Cardiac muscle cell (in vitro differentiated cells and primary cell): ENCODE measurements at regions not wholly inside any gene's neighbourhood (a gene's known extent, or its start where the extent isn't known, plus 50 kb on each side); places are given as distances from the start of the nearest gene placed in this dataset.

Experiments used
- DNase-seq, 2 donors: peaks; one replicate each; pipeline versions ENCODE4 v3.0.0 to v3.0.0-alpha.2; 2010 to 2017; ENCODE audit warnings: low read depth in 1 of 2, low spot score in 1 of 2
- H3K27ac ChIP-seq: fragments of 200-600 bp; sonication (generic); 2 replicates; pipeline ENCODE4 v1.5.1; 2016
- H3K27me3 ChIP-seq: fragments of 200-600 bp; sonication (generic); 2 replicates; pipeline ENCODE4 v1.6.0; 2016; ENCODE audit warnings: control low read depth
- H3K36me3 ChIP-seq: fragments of 200-600 bp; sonication (generic); 2 replicates; pipeline ENCODE4 v1.5.1; 2016; ENCODE audit warnings: control low read depth
- H3K4me1 ChIP-seq: fragments of 200-600 bp; sonication (generic); 2 replicates; pipeline ENCODE4 v1.8.1; 2017; ENCODE audit warnings: low read depth, mild to moderate bottlenecking, mixed run types
- H3K4me3 ChIP-seq: fragments of 200-600 bp; sonication (generic); 2 replicates; pipeline ENCODE4 v1.5.1; 2016; ENCODE audit warnings: mild to moderate bottlenecking
- H3K9me3 ChIP-seq: fragments of 200-600 bp; sonication (generic); 2 replicates; pipeline ENCODE4 v1.5.1; 2017; ENCODE audit warnings: low read depth, mild to moderate bottlenecking, control low read depth
- TF ChIP-seq, protein P1 (sequence below): IDR thresholded peaks from 2 replicates; pipeline ENCODE4 v1.5.1; 2012; ENCODE audit warnings: low read depth, mild to moderate bottlenecking, low read length

DNA sequence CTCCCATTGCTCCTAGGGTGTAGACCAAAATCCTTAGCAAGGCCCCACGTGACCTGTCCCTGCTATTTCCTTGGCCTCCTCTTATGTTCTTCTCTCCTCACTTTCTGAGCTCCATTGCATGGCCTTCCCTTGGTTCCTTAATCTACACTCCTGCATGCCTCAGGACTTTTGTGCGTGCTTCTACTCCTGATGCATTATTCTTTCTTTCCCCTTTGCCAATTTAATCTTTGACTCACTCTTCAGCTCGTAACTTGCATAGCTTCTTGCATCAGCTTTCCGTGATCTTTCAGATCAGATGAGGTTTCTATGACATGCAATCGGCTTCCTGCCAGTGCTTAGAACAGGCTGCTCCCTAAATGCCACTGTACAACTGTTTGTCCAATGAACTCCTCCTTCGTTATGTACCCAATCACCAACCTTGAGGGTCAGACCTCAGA lies 261.6 kb upstream of the CADM1 start:
- H3K27ac ChIP-seq, result no peak overlapping the region
- TF ChIP-seq, protein P1, sequence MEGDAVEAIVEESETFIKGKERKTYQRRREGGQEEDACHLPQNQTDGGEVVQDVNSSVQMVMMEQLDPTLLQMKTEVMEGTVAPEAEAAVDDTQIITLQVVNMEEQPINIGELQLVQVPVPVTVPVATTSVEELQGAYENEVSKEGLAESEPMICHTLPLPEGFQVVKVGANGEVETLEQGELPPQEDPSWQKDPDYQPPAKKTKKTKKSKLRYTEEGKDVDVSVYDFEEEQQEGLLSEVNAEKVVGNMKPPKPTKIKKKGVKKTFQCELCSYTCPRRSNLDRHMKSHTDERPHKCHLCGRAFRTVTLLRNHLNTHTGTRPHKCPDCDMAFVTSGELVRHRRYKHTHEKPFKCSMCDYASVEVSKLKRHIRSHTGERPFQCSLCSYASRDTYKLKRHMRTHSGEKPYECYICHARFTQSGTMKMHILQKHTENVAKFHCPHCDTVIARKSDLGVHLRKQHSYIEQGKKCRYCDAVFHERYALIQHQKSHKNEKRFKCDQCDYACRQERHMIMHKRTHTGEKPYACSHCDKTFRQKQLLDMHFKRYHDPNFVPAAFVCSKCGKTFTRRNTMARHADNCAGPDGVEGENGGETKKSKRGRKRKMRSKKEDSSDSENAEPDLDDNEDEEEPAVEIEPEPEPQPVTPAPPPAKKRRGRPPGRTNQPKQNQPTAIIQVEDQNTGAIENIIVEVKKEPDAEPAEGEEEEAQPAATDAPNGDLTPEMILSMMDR, result no peak
- peaks cover 11% of the 10 kb centered on the region for H3K27me3 ChIP-seq
- no peaks in the 10 kb centered on the region for H3K4me1 ChIP-seq
- H3K9me3 ChIP-seq, result no peaks in the 10 kb centered on the region
- no peak overlapping the region for H3K4me3 ChIP-seq
- H3K36me3 ChIP-seq, result no peaks in the 10 kb centered on the region
- DNase-seq, result peak in 1 of 2 donors; percentile 18

DNA sequence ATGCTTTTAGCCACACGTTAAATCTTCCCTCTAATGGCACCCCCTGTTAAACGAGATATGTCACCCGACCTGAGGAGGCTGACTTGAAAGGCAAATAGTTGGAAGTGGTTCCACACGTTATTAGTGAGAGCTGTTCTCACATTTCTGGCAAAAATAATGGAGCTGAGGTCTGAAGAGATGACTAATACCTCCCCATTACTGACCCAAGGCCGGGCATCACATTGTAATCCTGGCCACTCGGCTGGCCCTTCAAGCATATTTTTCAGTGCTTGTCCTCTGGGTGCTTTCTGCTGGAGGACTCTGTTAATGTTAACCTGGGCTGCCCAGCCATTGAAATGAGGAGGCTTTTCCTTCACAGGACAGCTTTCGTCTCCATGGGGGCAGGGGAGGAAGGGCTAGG lies 260.0 kb upstream of the CADM1 start:
- H3K4me3 ChIP-seq, result no peak overlapping the region
- H3K27ac ChIP-seq, result no peak overlapping the region
- no peaks in the 10 kb centered on the region for H3K36me3 ChIP-seq
- H3K9me3 ChIP-seq, result no peaks in the 10 kb centered on the region
- TF ChIP-seq, protein P1, result no peak
- peaks cover 26% of the 10 kb centered on the region for H3K27me3 ChIP-seq
- H3K4me1 ChIP-seq, result no peaks in the 10 kb centered on the region
- no peak for DNase-seq

DNA sequence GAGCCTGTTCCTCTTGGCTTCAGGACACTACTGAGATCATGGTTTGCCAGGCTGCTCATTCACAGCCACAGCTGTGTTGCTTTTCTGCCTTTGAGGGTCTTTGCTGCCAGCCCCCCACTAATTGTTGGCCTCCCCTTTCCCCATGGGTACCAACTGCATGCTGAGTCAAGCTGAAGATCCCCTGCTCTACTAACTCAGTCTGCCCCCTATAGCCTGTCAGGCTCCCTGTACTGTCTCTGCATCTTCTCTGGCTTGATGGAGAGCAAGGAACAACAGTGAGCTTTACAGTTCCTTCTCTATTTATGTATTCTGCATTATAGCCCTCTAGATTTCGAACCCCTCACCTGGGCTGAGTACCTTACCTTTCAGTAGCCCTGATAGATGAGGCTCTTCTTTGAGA lies 257.6 kb upstream of the CADM1 start:
- DNase-seq, result no peak
- no peak overlapping the region for H3K4me3 ChIP-seq
- peaks cover 42% of the 10 kb centered on the region for H3K27me3 ChIP-seq
- H3K9me3 ChIP-seq, result no peaks in the 10 kb centered on the region
- H3K36me3 ChIP-seq, result no peaks in the 10 kb centered on the region
- H3K4me1 ChIP-seq, result no peaks in the 10 kb centered on the region
- TF ChIP-seq, protein P1, result no peak
- H3K27ac ChIP-seq, result no peak overlapping the region

DNA sequence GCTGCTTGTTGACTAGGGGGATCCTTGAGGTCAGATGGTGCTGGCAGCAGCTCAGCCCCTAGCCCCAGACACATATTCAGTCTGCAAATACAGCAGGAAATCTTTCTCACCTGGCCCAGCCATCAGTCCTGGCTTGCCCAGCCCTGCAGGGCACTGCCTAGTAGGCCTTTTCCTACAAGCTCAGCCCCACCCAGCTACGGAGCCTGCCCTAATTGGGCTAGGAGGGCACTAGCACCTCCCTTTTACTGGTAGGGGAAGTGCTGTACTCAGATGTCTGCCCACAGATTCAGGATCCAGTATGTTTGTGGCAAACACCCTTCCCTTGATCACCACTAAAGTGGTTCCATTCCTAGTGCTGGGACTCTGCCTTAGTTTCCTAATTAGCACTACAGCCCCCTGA lies 257.1 kb upstream of the CADM1 start:
- H3K36me3 ChIP-seq, result no peaks in the 10 kb centered on the region
- no peak overlapping the region for H3K27ac ChIP-seq
- no peak for DNase-seq
- no peak overlapping the region for H3K4me3 ChIP-seq
- no peaks in the 10 kb centered on the region for H3K9me3 ChIP-seq
- peaks cover 42% of the 10 kb centered on the region for H3K27me3 ChIP-seq
- H3K4me1 ChIP-seq, result no peaks in the 10 kb centered on the region
- TF ChIP-seq, protein P1, result no peak

DNA sequence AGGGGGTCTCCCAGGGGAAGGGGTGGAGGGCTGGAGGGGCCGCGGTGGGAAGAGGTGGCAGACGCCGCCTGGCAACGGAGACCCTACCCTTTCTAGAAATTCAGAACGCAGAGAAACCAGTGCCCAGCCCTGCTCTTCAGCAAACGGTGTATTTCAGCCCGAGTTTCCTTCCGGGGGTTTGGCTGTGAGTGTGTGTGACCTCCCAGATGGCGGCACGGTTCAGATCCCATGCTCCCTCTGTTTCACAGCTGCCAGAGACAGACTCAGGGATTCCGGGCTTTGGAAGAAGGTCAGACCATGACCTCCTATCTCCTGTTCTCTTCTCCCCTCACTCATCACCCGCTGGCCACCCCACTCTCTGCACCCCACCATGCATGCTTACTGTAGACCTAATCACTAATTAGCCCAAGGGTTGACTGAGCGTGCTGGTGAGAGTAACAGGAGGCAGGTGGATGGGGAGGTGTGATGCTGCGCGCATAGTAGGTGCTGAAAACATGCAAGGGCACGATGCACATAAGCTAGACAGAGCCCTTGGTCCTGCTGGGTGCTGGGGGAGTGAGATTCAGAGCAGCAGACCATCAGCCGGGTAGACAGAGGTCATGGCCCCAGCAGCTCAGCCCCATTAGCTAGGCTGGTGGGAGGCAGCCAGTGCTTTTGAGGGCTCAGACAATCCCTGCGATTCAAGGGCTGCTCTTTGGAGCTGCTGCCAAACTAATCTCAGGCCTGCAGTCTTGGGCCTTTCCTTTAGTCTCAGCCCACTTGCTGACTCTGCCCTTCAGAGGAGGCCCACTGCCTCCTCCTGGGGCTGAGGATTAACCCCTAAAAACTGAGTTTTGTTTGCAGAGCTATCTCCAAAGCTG lies 256.5 kb upstream of the CADM1 start:
- TF ChIP-seq, protein P1, result no peak
- Histone ChIP-seq H3K9me3 (no peaks in the 10 kb centered on the region), H3K4me1 (no peaks in the 10 kb centered on the region), H3K4me3 (peak overlapping the region; percentile 46), H3K36me3 (no peaks in the 10 kb centered on the region), H3K27me3 (peaks cover 42% of the 10 kb centered on the region), H3K27ac (no peak overlapping the region)
- DNase-seq, result peak in 1 of 2 donors; percentile 17
